ENCODE measurements at regions not wholly inside any gene's neighbourhood (a gene's known extent, or its start where the extent isn't known, plus 50 kb on each side); places are given as distances from the start of the nearest gene placed in this dataset.
"Not testable (repeated sequence)": the region's sequence is repeated elsewhere in the genome, so short reads cannot be mapped to it uniquely, and the experiment has no call there.

GRCh38 chr6:55117267-55117666 lies 57.0 kb upstream of the HCRTR2 start:
- no peak for DNase-seq
- intact Hi-C loops (cut with DNase I) = no loop called here
- no peaks in the 10 kb centered on the region for H3K9me3 ChIP-seq
- no peak overlapping the region for H3K4me3 ChIP-seq
- TF ChIP-seq CTCF (IDR thresholded peaks at IDR 0.05) = no peak
- no peak overlapping the region for H3K9ac ChIP-seq (ENCODE audit: low read depth in 2 of 2, low read length in 2 of 2)
- no peaks in the 10 kb centered on the region for H3K4me1 ChIP-seq
- no peak overlapping the region for H3K27ac ChIP-seq
- H3K27me3 ChIP-seq = no peaks in the 10 kb centered on the region
- H3K36me3 ChIP-seq = no peaks in the 10 kb centered on the region

GRCh38 chr6:55124241-55124640 lies 50.1 kb upstream of the HCRTR2 start:
- not testable (repeated sequence) for H3K9ac ChIP-seq (ENCODE audit: low read depth in 2 of 2, low read length in 2 of 2); H3K4me1 ChIP-seq

More at GRCh38 chr6:55124241-55124640, 50.1 kb upstream of the HCRTR2 start:
- H3K27me3 ChIP-seq; H3K36me3 ChIP-seq; DNase-seq; H3K9me3 ChIP-seq; H3K4me3 ChIP-seq; intact Hi-C loops (cut with DNase I); H3K27ac ChIP-seq: not testable (repeated sequence)

All from colonic mucosa (tissue), 4 donors.